Spleen (tissue), 11 donors: ENCODE measurements at regions not wholly inside any gene's neighbourhood (a gene's known extent, or its start where the extent isn't known, plus 50 kb on each side); places are given as distances from the start of the nearest gene placed in this dataset.

Experiments used
- DNase-seq: peaks from one replicate; pipeline ENCODE4 v3.0.0-alpha.2; 2020
- H3K27ac ChIP-seq, 8 donors: fragments of 200-600 bp; sonication (generic) in 7 of 8; 1 replicate in 4 of 8; 2 replicates in 4 of 8; pipeline versions ENCODE4 v1.5.0 to v1.8.0; 2016 to 2021; ENCODE audit warnings: inconsistent platforms in 4 of 8, mild to moderate bottlenecking in 4 of 8, moderate library complexity in 1 of 8
- H3K27me3 ChIP-seq, 7 donors: fragments of 200-600 bp; sonication (generic) in 6 of 7; replicated peaks in 1 of 7; 1 replicate in 4 of 7; 2 replicates in 3 of 7; pipeline versions ENCODE4 v1.5.0 to v1.8.0; 2016 to 2021; ENCODE audit warnings: inconsistent platforms in 3 of 7, mild to moderate bottlenecking in 1 of 7
- H3K36me3 ChIP-seq, 6 donors: fragments of 200-600 bp; sonication (generic) in 5 of 6; 1 replicate in 4 of 6; 2 replicates in 2 of 6; pipeline versions ENCODE4 v1.5.0 to v1.8.0; 2016 to 2021; ENCODE audit warnings: inconsistent platforms in 2 of 6
- H3K4me1 ChIP-seq, 6 donors: fragments of 200-600 bp; sonication (generic) in 5 of 6; 1 replicate in 3 of 6; 2 replicates in 3 of 6; pipeline versions ENCODE4 v1.5.0 to v1.8.0; 2016 to 2021; ENCODE audit warnings: inconsistent platforms in 3 of 6
- H3K4me3 ChIP-seq, 8 donors: fragments of 200-600 bp; sonication (generic) in 7 of 8; 1 replicate in 4 of 8; 2 replicates in 4 of 8; pipeline versions ENCODE4 v1.5.0 to v1.8.0; 2016 to 2021; ENCODE audit warnings: inconsistent platforms in 4 of 8, mild to moderate bottlenecking in 4 of 8, moderate library complexity in 2 of 8
- H3K9me3 ChIP-seq, 8 donors: fragments of 200-600 bp; sonication (generic) in 7 of 8; 1 replicate in 4 of 8; 2 replicates in 4 of 8; pipeline versions ENCODE4 v1.5.0 to v1.8.0; 2016 to 2021; ENCODE audit warnings: inconsistent platforms in 4 of 8
- POLR2A ChIP-seq, 3 donors: fragments of 450-650 bp; IDR thresholded peaks; one replicate each; pipeline ENCODE4 v1.5.1; 2017; ENCODE audit warnings: antibody characterized with exemption in 3 of 3, mild to moderate bottlenecking in 1 of 3
- POLR2AphosphoS5 ChIP-seq, 3 donors: sonication (generic); formaldehyde crosslinking; IDR thresholded peaks; one replicate each; pipeline ENCODE4 v1.5.1; 2017; ENCODE audit warnings: antibody characterized with exemption in 3 of 3
- WGBS, 5 donors: extraction: QIAGEN DNeasy Blood & Tissue Kit in 3 of 5; methylation state at CpG; one replicate each; pipeline versions ENCODE4 v1.1.5 to v1.1.7; 2013 to 2018; 5-methylcytosine and 5-hydroxymethylcytosine counted together
- intact Hi-C: fragments of 100-400 bp; cut with DNase I; formaldehyde crosslinking; loops from one replicate; pipeline ENCODE4 v1.15.0; 2023; ENCODE audit warnings: low total_unique reads
- small RNA-seq, 4 donors: library from RNA; depleted of rRNA; stranded (forward); fragments of <200 nt; gene quantifications; one replicate each; pipeline ENCODE3, GENCODE V24; 2016
- TF ChIP-seq, protein P1 (sequence below), 11 experiments: fragments of 200-600 bp in 7 of 11; fragments of 450-650 bp in 4 of 11; sonication (generic) in 4 of 11; IDR thresholded peaks in 8 of 11; conservative IDR thresholded peaks in 3 of 11; 1 replicate in 7 of 11; 2 replicates in 4 of 11; pipeline versions ENCODE4 v1.4.0 to v1.8.0; 2016 to 2021; ENCODE audit warnings: antibody characterized with exemption in 11 of 11, inconsistent platforms in 4 of 11, mild to moderate bottlenecking in 1 of 11
- donor health status: healthy with polysubstance abuse.
- donor health status: DM: no; HTN: no; CAD: no; lungs with moderate emphysema.
- donor health status: DM: no; HTN: no; CAD: no.
- donor health status: Bipolar disorder and iron deficiency.
- donor health status: healthy.
- donor health status: DM: no; HTN: no; CAD: no.
- donor health status: DM: yes; HTN: yes; CAD: no.

DNA sequence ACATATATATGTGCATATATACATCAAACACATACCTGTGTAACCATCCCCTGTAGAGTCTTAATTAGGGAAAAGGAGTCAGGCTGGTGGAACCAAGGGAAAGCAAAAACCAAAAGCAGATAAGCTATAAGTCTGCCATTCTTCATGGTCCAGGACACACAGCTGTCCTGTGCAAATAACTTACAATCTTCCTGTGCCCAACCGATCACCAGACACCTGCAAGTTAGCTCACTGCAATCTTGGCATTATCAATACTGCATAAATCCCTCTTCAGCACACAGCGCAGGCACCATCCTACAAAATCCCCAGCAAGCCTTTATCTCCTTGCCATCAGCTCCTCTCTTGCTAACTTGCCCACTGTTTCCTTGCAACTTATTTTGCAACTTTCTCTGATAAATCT is 60.8 kb upstream of the DYNAP start:
- peaks cover 0 to 12% (median 0%) of the 10 kb centered on the region in 8 donors for H3K9me3 ChIP-seq
- DNase-seq = no peak
- H3K36me3 ChIP-seq = no peaks in the 10 kb centered on the region
- TF ChIP-seq, protein P1, sequence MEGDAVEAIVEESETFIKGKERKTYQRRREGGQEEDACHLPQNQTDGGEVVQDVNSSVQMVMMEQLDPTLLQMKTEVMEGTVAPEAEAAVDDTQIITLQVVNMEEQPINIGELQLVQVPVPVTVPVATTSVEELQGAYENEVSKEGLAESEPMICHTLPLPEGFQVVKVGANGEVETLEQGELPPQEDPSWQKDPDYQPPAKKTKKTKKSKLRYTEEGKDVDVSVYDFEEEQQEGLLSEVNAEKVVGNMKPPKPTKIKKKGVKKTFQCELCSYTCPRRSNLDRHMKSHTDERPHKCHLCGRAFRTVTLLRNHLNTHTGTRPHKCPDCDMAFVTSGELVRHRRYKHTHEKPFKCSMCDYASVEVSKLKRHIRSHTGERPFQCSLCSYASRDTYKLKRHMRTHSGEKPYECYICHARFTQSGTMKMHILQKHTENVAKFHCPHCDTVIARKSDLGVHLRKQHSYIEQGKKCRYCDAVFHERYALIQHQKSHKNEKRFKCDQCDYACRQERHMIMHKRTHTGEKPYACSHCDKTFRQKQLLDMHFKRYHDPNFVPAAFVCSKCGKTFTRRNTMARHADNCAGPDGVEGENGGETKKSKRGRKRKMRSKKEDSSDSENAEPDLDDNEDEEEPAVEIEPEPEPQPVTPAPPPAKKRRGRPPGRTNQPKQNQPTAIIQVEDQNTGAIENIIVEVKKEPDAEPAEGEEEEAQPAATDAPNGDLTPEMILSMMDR (IDR thresholded peaks at IDR 0.05 in 8 of 11, conservative IDR thresholded peaks at IDR 0.05 in 3 of 11) = no peak
- TF ChIP-seq POLR2AphosphoS5 (IDR thresholded peaks at IDR 0.05) = no peak
- no peak for TF ChIP-seq POLR2A (IDR thresholded peaks at IDR 0.05)
- no peaks in the 10 kb centered on the region for H3K27me3 ChIP-seq
- no peak overlapping the region for H3K4me3 ChIP-seq
- H3K4me1 ChIP-seq = no peaks in the 10 kb centered on the region
- H3K27ac ChIP-seq = no peak overlapping the region
- WGBS, 5 donors = 31 to 77% (median 66%) methylated on average over 2 of the region's 2 CpGs
- intact Hi-C loops = no loop called here

DNA sequence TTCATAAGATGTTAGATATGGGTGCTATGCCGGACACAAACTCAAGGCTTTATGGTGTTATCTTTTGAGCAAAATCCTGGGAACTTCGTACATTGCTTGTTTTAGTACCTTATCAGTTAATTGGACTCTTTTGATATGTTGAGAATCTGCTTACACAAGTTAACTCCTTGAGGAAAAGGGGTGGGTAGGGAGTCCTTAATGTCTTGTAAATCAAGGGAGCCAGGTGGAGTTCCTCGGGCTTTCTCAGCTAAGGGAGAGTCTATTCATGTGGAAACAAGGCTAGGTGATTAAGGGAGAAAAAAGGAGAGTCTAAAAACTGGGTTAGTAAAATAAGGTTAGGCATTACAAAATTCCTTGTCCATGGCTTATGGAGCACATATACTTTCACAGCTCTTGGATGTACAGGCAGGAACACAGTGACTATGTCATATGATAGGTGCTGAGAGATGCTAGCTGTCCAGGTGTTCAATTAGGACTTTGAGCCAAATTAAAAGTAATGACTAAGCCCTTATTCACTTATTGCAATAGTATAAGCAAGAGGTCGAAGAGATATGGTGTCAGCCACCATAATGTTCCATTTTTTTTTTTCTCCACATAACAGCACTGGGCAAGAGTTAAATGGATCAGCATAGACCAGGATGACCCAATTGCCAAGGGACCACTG is 59.5 kb upstream of the DYNAP start:
- no peaks in the 10 kb centered on the region for H3K4me1 ChIP-seq
- 47 to 58% (median 51%) methylated on average over 4 of the region's 4 CpGs for WGBS, 5 donors
- no peak overlapping the region for H3K4me3 ChIP-seq
- no peaks in the 10 kb centered on the region for H3K36me3 ChIP-seq
- intact Hi-C loops = no loop called here
- no peak overlapping the region for H3K27ac ChIP-seq
- H3K9me3 ChIP-seq = peaks cover 0 to 20% (median 0%) of the 10 kb centered on the region in 8 donors
- no peak for TF ChIP-seq POLR2AphosphoS5 (IDR thresholded peaks at IDR 0.05)
- TF ChIP-seq POLR2A (IDR thresholded peaks at IDR 0.05) = no peak
- TF ChIP-seq, protein P1 (IDR thresholded peaks at IDR 0.05 in 8 of 11, conservative IDR thresholded peaks at IDR 0.05 in 3 of 11) = no peak
- no peak for DNase-seq
- H3K27me3 ChIP-seq = no peaks in the 10 kb centered on the region

DNA sequence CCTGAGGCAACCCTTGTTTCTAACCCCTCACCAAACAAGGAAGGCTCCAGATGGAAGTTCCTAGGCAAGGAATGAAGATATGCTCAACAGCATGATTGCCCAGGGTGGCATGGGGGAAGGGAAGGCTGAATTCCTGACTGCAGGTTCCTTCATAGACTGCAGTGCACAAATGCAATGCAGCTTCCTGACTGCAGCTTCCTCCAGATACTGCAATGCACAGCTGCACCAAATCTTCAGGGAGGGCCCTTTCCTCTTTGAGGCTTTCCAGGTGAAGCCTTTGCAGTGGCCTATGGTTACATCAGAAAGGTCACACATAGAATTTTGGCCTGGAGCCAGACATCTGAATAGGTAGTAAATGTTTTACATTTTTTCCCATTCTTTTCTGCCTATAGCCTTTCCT is 58.8 kb upstream of the DYNAP start:
- Histone ChIP-seq H3K4me1 (no peaks in the 10 kb centered on the region), H3K27ac (no peak overlapping the region), H3K27me3 (no peaks in the 10 kb centered on the region), H3K4me3 (no peak overlapping the region), H3K9me3 (peaks cover 0 to 20% (median 0%) of the 10 kb centered on the region in 8 donors), H3K36me3 (no peaks in the 10 kb centered on the region)
- no peak for TF ChIP-seq POLR2A (IDR thresholded peaks at IDR 0.05)
- TF ChIP-seq POLR2AphosphoS5 (IDR thresholded peaks at IDR 0.05) = no peak
- TF ChIP-seq, protein P1 (IDR thresholded peaks at IDR 0.05 in 8 of 11, conservative IDR thresholded peaks at IDR 0.05 in 3 of 11) = no peak
- intact Hi-C loops = no loop called here
- no peak for DNase-seq

DNA sequence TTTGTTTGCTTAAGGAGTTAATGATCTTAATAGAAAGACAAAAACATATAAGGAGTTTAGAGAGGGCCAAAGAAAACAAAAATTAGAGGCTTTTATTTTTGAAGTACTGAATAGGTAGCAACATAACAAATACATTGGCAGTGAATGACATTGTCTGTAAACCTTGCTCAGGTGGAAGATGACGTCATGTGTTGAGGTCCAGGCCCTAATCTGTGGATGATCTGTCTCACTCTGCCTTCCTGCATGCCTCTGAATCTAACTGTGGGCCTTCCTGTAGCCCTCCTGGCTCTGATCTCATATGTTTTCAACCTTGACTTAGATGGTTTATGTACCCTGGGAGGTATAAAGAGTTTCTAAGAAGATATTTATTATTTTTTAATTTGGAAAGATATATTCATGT is 58.1 kb upstream of the DYNAP start:
- Histone ChIP-seq H3K27ac (no peak overlapping the region), H3K27me3 (no peaks in the 10 kb centered on the region), H3K9me3 (peaks cover 0 to 23% (median 3%) of the 10 kb centered on the region in 8 donors), H3K4me1 (no peaks in the 10 kb centered on the region), H3K36me3 (no peaks in the 10 kb centered on the region), H3K4me3 (no peak overlapping the region)
- TF ChIP-seq, protein P1 (IDR thresholded peaks at IDR 0.05 in 8 of 11, conservative IDR thresholded peaks at IDR 0.05 in 3 of 11) = no peak
- no peak for TF ChIP-seq POLR2A (IDR thresholded peaks at IDR 0.05)
- TF ChIP-seq POLR2AphosphoS5 (IDR thresholded peaks at IDR 0.05) = no peak
- no peak for DNase-seq
- WGBS, 5 donors = 49 to 65% (median 52%) methylated on average over 1 of the region's 1 CpG
- intact Hi-C loops = no loop called here

Small RNAs in the stretch of these regions (small RNA-seq; reads per million reads assigned to genes)
- gene AC090897.1 = 0 reads per million in 4 donors
